GM13977 (cell line): ENCODE measurements at regions not wholly inside any gene's neighbourhood (a gene's known extent, or its start where the extent isn't known, plus 50 kb on each side); places are given as distances from the start of the nearest gene placed in this dataset.

Experiments used
- DNase-seq: peaks from one replicate; pipeline ENCODE4 v3.0.0; 2012; ENCODE audit warnings: low spot score
- in situ Hi-C: fragments of 300-500 bp; cut with MboI; formaldehyde crosslinking; loops from one replicate; pipeline ENCODE4 v1.12.0; 2022; ENCODE audit warnings: low sequenced_read_pairs, low pct_unique_long_range_greater_than_20kb, mixed read lengths, inconsistent platforms; ENCODE audit not compliant: unreplicated experiment
- TF ChIP-seq, protein P1 (sequence below): IDR thresholded peaks from 2 replicates; pipeline ENCODE4 v1.5.1; 2012; ENCODE audit warnings: mild to moderate bottlenecking, control low read depth; ENCODE audit not compliant: insufficient read depth; ENCODE audit errors: extremely low read depth, missing control alignments

DNA sequence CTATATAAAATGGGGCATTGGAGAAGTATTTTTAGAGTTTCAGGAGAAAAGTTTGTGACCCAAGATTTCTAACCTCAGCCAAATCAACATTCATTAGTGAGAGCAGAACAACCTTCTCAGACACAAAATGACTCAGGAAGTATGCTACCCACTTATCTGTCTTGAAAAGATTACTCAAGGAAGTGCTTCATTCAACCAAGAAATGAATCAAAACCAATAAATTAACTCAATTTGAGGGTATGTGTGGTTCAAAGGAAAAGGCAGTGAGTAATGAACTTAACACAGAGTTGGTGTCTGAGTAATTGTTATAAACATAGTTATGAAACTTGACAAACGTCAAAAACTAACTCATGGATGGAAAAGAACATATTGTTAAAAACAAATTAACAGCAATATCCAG lies 227.6 kb downstream of the HAO1 start:
- no peak for DNase-seq

DNA sequence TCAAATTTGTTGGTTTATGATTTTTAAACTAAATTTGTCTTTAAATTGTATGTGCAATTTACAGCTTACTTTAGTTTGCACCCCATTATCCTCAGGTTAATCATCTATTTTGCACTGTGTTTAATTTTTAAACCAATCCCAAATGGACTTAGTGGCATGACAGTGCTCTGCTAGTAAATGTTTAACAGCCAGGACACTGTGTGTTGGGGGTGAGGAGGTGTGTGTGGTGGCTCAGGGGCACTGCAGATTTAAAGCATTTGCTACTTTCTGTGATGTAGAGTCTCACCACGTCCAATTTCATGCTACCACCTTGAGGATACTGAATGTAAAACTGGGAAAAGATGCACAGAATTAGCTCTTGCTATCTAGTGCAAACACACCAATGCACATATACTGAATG lies 225.7 kb downstream of the HAO1 start:
- TF ChIP-seq, protein P1, sequence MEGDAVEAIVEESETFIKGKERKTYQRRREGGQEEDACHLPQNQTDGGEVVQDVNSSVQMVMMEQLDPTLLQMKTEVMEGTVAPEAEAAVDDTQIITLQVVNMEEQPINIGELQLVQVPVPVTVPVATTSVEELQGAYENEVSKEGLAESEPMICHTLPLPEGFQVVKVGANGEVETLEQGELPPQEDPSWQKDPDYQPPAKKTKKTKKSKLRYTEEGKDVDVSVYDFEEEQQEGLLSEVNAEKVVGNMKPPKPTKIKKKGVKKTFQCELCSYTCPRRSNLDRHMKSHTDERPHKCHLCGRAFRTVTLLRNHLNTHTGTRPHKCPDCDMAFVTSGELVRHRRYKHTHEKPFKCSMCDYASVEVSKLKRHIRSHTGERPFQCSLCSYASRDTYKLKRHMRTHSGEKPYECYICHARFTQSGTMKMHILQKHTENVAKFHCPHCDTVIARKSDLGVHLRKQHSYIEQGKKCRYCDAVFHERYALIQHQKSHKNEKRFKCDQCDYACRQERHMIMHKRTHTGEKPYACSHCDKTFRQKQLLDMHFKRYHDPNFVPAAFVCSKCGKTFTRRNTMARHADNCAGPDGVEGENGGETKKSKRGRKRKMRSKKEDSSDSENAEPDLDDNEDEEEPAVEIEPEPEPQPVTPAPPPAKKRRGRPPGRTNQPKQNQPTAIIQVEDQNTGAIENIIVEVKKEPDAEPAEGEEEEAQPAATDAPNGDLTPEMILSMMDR = no peak
- in situ Hi-C loops = no loop called here
- DNase-seq = no peak

More for the DNA sequence above, 227.6 kb downstream of the HAO1 start:
- in situ Hi-C loops = no loop called here
- TF ChIP-seq, protein P1 = no peak

DNA sequence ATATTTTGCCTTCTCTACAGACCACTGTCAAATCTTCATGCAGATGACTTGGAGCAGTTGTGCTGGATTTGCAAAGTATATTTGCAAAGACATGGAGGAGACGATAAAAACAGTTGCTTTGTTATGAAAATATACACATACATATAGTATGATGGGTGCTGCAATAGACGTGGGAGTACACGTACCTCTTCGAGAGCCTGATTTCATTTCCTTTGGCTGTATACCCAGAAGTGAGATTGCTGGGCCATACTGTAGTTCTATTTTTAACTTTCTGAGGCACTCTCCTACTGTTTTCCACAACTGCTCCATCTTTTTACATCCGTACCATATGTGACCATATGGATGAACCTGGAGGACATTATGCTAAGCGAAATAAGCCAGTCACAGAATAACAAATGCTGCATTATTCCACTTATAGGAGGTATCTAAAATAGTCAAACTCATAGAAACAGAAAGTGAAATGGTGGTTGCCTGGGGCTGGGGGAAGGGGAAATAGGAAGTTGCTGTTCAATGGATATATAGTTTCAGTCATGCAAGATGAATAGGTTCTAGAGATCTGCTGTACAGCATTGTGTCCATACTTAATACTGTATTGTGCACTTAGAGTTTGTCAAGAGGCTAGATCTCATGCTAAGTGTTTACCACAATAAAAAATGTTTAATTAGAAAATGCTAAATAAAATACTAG lies 223.8 kb downstream of the HAO1 start:
- in situ Hi-C loops = no loop called here
- DNase-seq = no peak
- TF ChIP-seq, protein P1 = no peak

DNA sequence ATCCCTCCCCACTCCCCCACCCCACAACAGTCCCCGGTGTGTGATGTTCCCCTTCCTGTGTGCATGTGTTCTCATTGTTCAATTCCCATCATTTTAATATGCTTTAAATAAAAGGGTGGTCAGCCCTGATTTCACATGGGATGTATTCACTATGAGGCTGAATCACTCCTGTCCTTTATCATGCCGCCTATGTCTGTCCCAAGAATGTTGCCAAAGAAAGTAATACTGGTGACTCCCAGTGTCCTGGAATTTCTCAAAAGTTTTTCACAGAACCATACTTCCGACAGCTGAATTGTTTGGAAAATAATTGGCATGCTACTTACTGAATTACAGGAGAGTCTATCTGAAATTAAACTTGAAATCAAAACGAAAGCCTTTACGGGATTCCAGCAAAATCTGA lies 217.7 kb downstream of the HAO1 start:
- TF ChIP-seq, protein P1 = no peak
- in situ Hi-C loops = no loop called here

DNA sequence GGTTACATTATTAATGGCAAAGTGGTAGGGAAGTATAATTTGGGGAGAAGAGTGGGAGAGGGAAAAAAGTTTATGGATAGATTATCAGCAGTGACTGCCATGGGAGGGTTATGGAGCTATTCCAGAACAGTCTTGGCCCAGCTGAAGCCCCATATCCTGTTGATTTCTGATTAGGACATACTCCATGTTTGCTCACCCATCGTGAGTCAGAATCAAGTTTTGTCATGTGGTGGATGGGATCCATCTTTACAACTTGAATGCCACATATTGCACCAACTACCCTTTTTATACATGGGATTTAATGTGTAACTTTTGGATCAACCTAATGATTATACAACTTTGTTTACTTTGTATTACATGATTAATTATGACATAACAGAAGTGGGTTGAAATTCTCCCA lies 217.0 kb downstream of the HAO1 start:
- in situ Hi-C loops = no loop called here
- DNase-seq = no peak

More for the DNA sequence above, 217.7 kb downstream of the HAO1 start:
- DNase-seq = no peak

DNA sequence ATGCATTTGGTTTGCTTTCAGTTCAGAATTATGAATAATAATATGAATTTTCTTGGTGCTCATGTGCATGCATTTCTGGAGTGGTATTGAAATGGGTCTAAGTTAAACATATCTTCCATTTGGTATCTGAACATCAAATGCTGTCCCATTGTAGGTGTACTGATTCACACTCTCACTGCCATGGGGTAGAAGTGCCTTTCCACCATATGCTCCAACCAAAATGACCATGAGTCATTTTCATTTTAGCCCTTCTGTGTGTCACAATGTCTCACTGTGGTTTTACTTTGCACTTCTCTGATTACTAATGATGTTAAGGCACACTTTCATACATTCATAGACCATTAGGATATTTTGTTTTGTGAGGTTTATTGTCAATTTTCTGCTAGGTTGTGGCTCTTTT lies 211.9 kb downstream of the HAO1 start:
- TF ChIP-seq, protein P1 = no peak
- no peak for DNase-seq
- in situ Hi-C loops = no loop called here

More for the DNA sequence above, 217.0 kb downstream of the HAO1 start:
- TF ChIP-seq, protein P1 = no peak

DNA sequence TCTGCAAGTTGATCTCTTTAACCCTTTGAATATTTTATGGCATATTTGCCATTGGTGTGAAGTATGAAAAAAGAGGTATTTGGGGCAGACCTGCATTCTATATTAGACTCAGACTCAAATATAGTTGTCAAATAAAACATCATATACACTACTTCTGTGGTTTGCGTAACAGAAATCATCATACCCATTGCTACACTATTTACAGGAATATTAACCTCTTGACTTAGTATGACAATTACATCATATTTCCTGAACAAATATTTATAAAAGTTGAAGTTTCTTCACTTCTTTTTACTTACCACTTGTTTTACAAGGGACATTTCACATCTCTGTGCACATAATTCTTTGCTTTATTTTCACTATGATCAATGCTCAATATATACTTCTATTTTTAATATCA lies 206.0 kb downstream of the HAO1 start:
- in situ Hi-C loops = no loop called here
- TF ChIP-seq, protein P1 = no peak
- DNase-seq = no peak
